Nephron progenitor cell (in vitro differentiated cells): ENCODE measurements at regions not wholly inside any gene's neighbourhood (a gene's known extent, or its start where the extent isn't known, plus 50 kb on each side); places are given as distances from the start of the nearest gene placed in this dataset.

Experiments used
- DNase-seq: peaks from one replicate; pipeline ENCODE4 v3.0.0; 2021
- H3K27ac Mint-ChIP-seq: 2 replicates; pipeline ENCODE4 v1.8.0; 2021; ENCODE audit warnings: mild to moderate bottlenecking, moderate library complexity, mixed read lengths
- H3K27me3 Mint-ChIP-seq: 2 replicates; pipeline ENCODE4 v1.8.0; 2021; ENCODE audit warnings: mild to moderate bottlenecking, low read depth, mixed read lengths; ENCODE audit not compliant: poor library complexity
- H3K36me3 Mint-ChIP-seq: 2 replicates; pipeline ENCODE4 v1.8.0; 2021; ENCODE audit warnings: low read depth, mixed read lengths
- H3K4me1 Mint-ChIP-seq: 2 replicates; pipeline ENCODE4 v1.8.0; 2021; ENCODE audit warnings: mixed read lengths
- H3K4me3 Mint-ChIP-seq: 2 replicates; pipeline ENCODE4 v1.8.0; 2021; ENCODE audit warnings: mild to moderate bottlenecking, moderate library complexity, mixed read lengths
- H3K9me3 Mint-ChIP-seq: 2 replicates; pipeline ENCODE4 v1.8.0; 2021; ENCODE audit warnings: mild to moderate bottlenecking, moderate library complexity, mixed read lengths
- CTCF ChIP-seq: fragments of 200-600 bp; sonication (generic); IDR thresholded peaks from 2 replicates; pipeline ENCODE4 v1.5.0; 2021; ENCODE audit warnings: antibody characterized with exemption

GRCh38 chr2:12068796-12069538 lies 322.5 kb downstream of the LPIN1 start:
- Mint-ChIP-seq H3K27ac (no peak overlapping the region), H3K36me3 (no peaks in the 10 kb centered on the region), H3K27me3 (peaks cover 4% of the 10 kb centered on the region), H3K9me3 (no peaks in the 10 kb centered on the region), H3K4me3 (no peak overlapping the region), H3K4me1 (no peaks in the 10 kb centered on the region)
- DNase-seq: no peak
- no peak for TF ChIP-seq CTCF

GRCh38 chr2:12070153-12070552 lies 323.7 kb downstream of the LPIN1 start:
- Mint-ChIP-seq H3K9me3 (no peaks in the 10 kb centered on the region), H3K27me3 (no peaks in the 10 kb centered on the region), H3K36me3 (no peaks in the 10 kb centered on the region), H3K4me1 (no peaks in the 10 kb centered on the region), H3K4me3 (no peak overlapping the region), H3K27ac (no peak overlapping the region)
- no peak for DNase-seq
- TF ChIP-seq CTCF: no peak

GRCh38 chr2:12070581-12070980 lies 324.1 kb downstream of the LPIN1 start:
- no peak overlapping the region for H3K27ac Mint-ChIP-seq
- no peaks in the 10 kb centered on the region for H3K27me3 Mint-ChIP-seq
- no peak overlapping the region for H3K4me3 Mint-ChIP-seq

GRCh38 chr2:12071318-12071717 lies 324.9 kb downstream of the LPIN1 start:
- H3K4me3 Mint-ChIP-seq: no peak overlapping the region
- no peak for DNase-seq
- H3K27me3 Mint-ChIP-seq: no peaks in the 10 kb centered on the region
- no peak overlapping the region for H3K27ac Mint-ChIP-seq
- H3K4me1 Mint-ChIP-seq: no peaks in the 10 kb centered on the region
- H3K36me3 Mint-ChIP-seq: no peaks in the 10 kb centered on the region
- H3K9me3 Mint-ChIP-seq: no peaks in the 10 kb centered on the region
- no peak for TF ChIP-seq CTCF

More at GRCh38 chr2:12070581-12070980, 324.1 kb downstream of the LPIN1 start:
- TF ChIP-seq CTCF: no peak
- no peaks in the 10 kb centered on the region for H3K9me3 Mint-ChIP-seq
- DNase-seq: no peak
- no peaks in the 10 kb centered on the region for H3K4me1 Mint-ChIP-seq
- no peaks in the 10 kb centered on the region for H3K36me3 Mint-ChIP-seq

- Mint-ChIP-seq H3K4me1 (no peaks in the 10 kb centered on the region), H3K4me3 (no peak overlapping the region), H3K27me3 (no peaks in the 10 kb centered on the region), H3K9me3 (no peaks in the 10 kb centered on the region), H3K36me3 (no peaks in the 10 kb centered on the region), H3K27ac (no peak overlapping the region)
- DNase-seq: no peak
- no peak for TF ChIP-seq CTCF
Measured at GRCh38 chr2:12073217-12073852, 326.9 kb downstream of the LPIN1 start.
